ENCODE measurements at regions not wholly inside any gene's neighbourhood (a gene's known extent, or its start where the extent isn't known, plus 50 kb on each side); places are given as distances from the start of the nearest gene placed in this dataset.

GRCh38 chr5:51646482-51646881, 263.2 kb downstream of the ISL1 start:
- Histone ChIP-seq H3K9me3 (ENCODE audit: control insufficient read depth in 5 of 5, low read length in 5 of 5) (no peaks in the 10 kb centered on the region), H3K4me1 (ENCODE audit: control insufficient read depth in 5 of 5, insufficient read depth in 5 of 5, low read length in 5 of 5) (no peaks in the 10 kb centered on the region), H3K27me3 (ENCODE audit: control insufficient read depth in 5 of 5, insufficient read depth in 4 of 5, low read length in 5 of 5) (no peaks in the 10 kb centered on the region), H3K4me3 (ENCODE audit: low read depth in 1 of 5, low read length in 5 of 5) (no peak overlapping the region), H3K27ac (ENCODE audit: low read depth, low read length) (no peak overlapping the region), H3K36me3 (ENCODE audit: control insufficient read depth in 5 of 5, insufficient read depth in 5 of 5, low read length in 5 of 5) (no peaks in the 10 kb centered on the region), H3K9ac (ENCODE audit: low read length in 5 of 5) (no peak overlapping the region)

DNA sequence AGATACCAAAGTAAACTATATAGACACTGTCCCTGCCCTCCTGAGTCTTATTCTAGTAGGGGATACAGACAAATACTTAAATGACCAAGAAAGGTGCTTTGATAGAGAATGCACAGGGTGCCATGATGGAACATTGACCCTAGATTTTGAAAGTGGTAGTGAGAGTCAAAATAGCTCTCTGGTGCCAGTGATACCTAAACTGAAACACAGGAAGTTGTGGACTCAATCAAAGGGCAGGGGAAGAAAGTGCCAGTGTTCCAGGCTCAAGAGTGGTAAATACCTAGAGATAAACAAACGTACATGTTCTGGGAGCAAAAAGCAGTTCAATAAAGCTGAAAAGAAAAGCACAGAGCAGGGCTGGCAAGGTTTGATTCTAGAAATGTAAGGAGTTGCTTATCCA, 267.6 kb downstream of the ISL1 start:
- H3K9ac ChIP-seq (ENCODE audit: low read length in 5 of 5), result no peak overlapping the region
- H3K9me3 ChIP-seq (ENCODE audit: control insufficient read depth in 5 of 5, low read length in 5 of 5), result no peaks in the 10 kb centered on the region
- no peaks in the 10 kb centered on the region for H3K36me3 ChIP-seq (ENCODE audit: control insufficient read depth in 5 of 5, insufficient read depth in 5 of 5, low read length in 5 of 5)
- no peak overlapping the region for H3K4me3 ChIP-seq (ENCODE audit: low read depth in 1 of 5, low read length in 5 of 5)
- no peak overlapping the region for H3K27ac ChIP-seq (ENCODE audit: low read depth, low read length)
- H3K27me3 ChIP-seq (ENCODE audit: control insufficient read depth in 5 of 5, insufficient read depth in 4 of 5, low read length in 5 of 5), result no peaks in the 10 kb centered on the region
- H3K4me1 ChIP-seq (ENCODE audit: control insufficient read depth in 5 of 5, insufficient read depth in 5 of 5, low read length in 5 of 5), result no peaks in the 10 kb centered on the region

DNA sequence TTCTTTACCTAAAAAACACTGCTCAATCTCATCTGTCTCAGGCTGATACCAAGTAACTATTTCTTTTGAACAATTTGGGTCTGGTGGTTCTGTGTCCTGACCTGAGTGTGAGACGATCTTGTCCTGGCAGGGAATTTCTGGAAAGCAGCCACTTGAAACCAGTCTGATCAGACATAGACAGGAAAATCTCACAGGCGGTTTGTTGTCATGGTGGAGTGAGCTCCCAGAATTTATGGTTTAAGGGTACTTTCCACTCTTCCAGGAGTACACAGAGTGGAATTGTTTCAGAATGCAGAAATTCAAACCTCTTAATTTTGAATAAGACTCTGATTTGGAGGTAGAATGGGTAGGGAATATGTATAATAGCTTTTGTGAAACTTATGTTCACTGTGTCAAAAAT, 268.2 kb downstream of the ISL1 start:
- H3K36me3 ChIP-seq (ENCODE audit: control insufficient read depth in 5 of 5, insufficient read depth in 5 of 5, low read length in 5 of 5), result no peaks in the 10 kb centered on the region
- H3K27ac ChIP-seq (ENCODE audit: low read depth, low read length), result no peak overlapping the region
- H3K9ac ChIP-seq (ENCODE audit: low read length in 5 of 5), result no peak overlapping the region
- H3K27me3 ChIP-seq (ENCODE audit: control insufficient read depth in 5 of 5, insufficient read depth in 4 of 5, low read length in 5 of 5), result no peaks in the 10 kb centered on the region
- no peaks in the 10 kb centered on the region for H3K4me1 ChIP-seq (ENCODE audit: control insufficient read depth in 5 of 5, insufficient read depth in 5 of 5, low read length in 5 of 5)
- no peaks in the 10 kb centered on the region for H3K9me3 ChIP-seq (ENCODE audit: control insufficient read depth in 5 of 5, low read length in 5 of 5)
- no peak overlapping the region for H3K4me3 ChIP-seq (ENCODE audit: low read depth in 1 of 5, low read length in 5 of 5)

DNA sequence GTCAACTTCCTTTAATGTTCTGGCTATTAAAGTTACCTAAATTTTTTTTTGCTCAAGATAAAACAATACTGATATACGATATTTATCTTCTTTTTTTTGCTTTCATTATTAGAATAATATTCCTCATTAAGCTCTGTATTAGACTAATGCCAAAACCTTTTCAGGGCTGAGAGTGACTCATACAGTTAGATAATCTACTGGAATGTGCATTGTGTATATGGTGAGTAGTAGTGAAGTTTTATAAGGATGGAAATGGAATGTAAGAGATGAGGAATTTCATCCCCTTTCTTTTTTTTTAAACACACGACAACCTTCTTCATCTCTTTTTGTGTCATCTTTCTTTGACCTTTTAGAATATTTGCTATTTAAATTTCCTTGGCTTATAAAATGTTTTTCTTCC, 268.6 kb downstream of the ISL1 start:
- H3K4me1 ChIP-seq (ENCODE audit: control insufficient read depth in 5 of 5, insufficient read depth in 5 of 5, low read length in 5 of 5), result no peaks in the 10 kb centered on the region

DNA sequence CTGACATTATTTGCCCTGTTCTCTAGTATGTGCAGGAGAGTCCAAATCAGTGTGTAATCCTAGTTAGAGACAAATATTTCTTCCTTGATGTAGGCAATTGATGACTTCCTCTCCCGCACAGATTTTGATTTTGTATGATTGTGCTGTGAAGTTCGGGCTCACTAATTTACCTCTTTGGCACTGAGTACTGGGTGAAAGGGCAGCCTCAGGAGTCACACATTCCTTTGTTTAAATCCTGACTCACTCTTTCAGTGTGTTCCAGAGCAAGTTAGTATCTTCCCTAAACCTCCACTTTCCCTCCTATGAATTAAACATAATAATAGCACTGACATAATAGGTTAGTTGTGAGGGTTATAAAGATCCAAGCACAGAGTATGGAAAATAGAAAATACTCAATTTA, 269.7 kb downstream of the ISL1 start:
- H3K9ac ChIP-seq (ENCODE audit: low read length in 5 of 5), result no peak overlapping the region
- no peak overlapping the region for H3K27ac ChIP-seq (ENCODE audit: low read depth, low read length)
- H3K4me3 ChIP-seq (ENCODE audit: low read depth in 1 of 5, low read length in 5 of 5), result no peak overlapping the region
- H3K36me3 ChIP-seq (ENCODE audit: control insufficient read depth in 5 of 5, insufficient read depth in 5 of 5, low read length in 5 of 5), result no peaks in the 10 kb centered on the region
- no peaks in the 10 kb centered on the region for H3K9me3 ChIP-seq (ENCODE audit: control insufficient read depth in 5 of 5, low read length in 5 of 5)
- peaks cover 0 to 5% (median 0%) of the 10 kb centered on the region in 5 donors for H3K4me1 ChIP-seq (ENCODE audit: control insufficient read depth in 5 of 5, insufficient read depth in 5 of 5, low read length in 5 of 5)
- no peaks in the 10 kb centered on the region for H3K27me3 ChIP-seq (ENCODE audit: control insufficient read depth in 5 of 5, insufficient read depth in 4 of 5, low read length in 5 of 5)

More for the DNA sequence above, 268.6 kb downstream of the ISL1 start:
- Histone ChIP-seq H3K27me3 (ENCODE audit: control insufficient read depth in 5 of 5, insufficient read depth in 4 of 5, low read length in 5 of 5) (no peaks in the 10 kb centered on the region), H3K27ac (ENCODE audit: low read depth, low read length) (no peak overlapping the region), H3K36me3 (ENCODE audit: control insufficient read depth in 5 of 5, insufficient read depth in 5 of 5, low read length in 5 of 5) (no peaks in the 10 kb centered on the region), H3K9me3 (ENCODE audit: control insufficient read depth in 5 of 5, low read length in 5 of 5) (no peaks in the 10 kb centered on the region), H3K9ac (ENCODE audit: low read length in 5 of 5) (no peak overlapping the region), H3K4me3 (ENCODE audit: low read depth in 1 of 5, low read length in 5 of 5) (no peak overlapping the region)

- no peak overlapping the region for H3K4me3 ChIP-seq (ENCODE audit: low read depth in 1 of 5, low read length in 5 of 5)
Measured at GRCh38 chr5:51657340-51658240, 274.3 kb downstream of the ISL1 start.

DNA sequence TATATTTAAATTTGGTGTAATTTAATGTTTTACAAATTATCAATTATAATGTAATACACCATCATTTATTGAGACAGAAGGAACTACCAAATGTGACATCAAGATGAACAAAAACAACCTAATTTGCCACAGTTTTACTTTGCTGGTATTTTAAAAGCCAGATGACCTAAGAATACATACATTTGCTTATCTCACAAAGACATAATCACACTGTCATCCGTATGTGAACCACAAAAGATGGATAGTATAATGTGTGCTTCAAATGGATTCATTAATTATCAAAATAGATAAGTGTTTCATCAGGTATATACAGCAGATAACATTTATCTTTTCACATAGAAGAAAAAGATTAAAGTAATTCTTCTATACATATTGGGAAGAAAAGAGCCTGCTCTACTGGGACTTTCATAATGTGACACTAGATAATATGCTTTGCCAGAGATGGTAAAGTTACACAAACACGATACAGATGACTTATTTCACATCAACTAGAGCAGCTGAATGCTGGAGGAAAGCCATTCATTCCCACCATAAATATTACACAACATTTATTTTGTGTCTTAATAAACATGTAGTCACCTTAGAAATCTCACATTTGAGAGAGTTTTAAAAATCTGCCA, 278.5 kb downstream of the ISL1 start:
- Histone ChIP-seq H3K27ac (ENCODE audit: low read depth, low read length) (no peak overlapping the region), H3K36me3 (ENCODE audit: control insufficient read depth in 5 of 5, insufficient read depth in 5 of 5, low read length in 5 of 5) (no peaks in the 10 kb centered on the region), H3K4me1 (ENCODE audit: control insufficient read depth in 5 of 5, insufficient read depth in 5 of 5, low read length in 5 of 5) (peaks cover 0 to 11% (median 0%) of the 10 kb centered on the region in 5 donors), H3K27me3 (ENCODE audit: control insufficient read depth in 5 of 5, insufficient read depth in 4 of 5, low read length in 5 of 5) (no peaks in the 10 kb centered on the region), H3K9ac (ENCODE audit: low read length in 5 of 5) (no peak overlapping the region), H3K9me3 (ENCODE audit: control insufficient read depth in 5 of 5, low read length in 5 of 5) (no peaks in the 10 kb centered on the region), H3K4me3 (ENCODE audit: low read depth in 1 of 5, low read length in 5 of 5) (no peak overlapping the region)

More at GRCh38 chr5:51657340-51658240, 274.3 kb downstream of the ISL1 start:
- no peaks in the 10 kb centered on the region for H3K27me3 ChIP-seq (ENCODE audit: control insufficient read depth in 5 of 5, insufficient read depth in 4 of 5, low read length in 5 of 5)
- H3K27ac ChIP-seq (ENCODE audit: low read depth, low read length), result no peak overlapping the region
- H3K4me1 ChIP-seq (ENCODE audit: control insufficient read depth in 5 of 5, insufficient read depth in 5 of 5, low read length in 5 of 5), result peaks cover 0 to 11% (median 0%) of the 10 kb centered on the region in 5 donors
- H3K36me3 ChIP-seq (ENCODE audit: control insufficient read depth in 5 of 5, insufficient read depth in 5 of 5, low read length in 5 of 5), result no peaks in the 10 kb centered on the region
- no peak overlapping the region for H3K9ac ChIP-seq (ENCODE audit: low read length in 5 of 5)
- H3K9me3 ChIP-seq (ENCODE audit: control insufficient read depth in 5 of 5, low read length in 5 of 5), result no peaks in the 10 kb centered on the region

DNA sequence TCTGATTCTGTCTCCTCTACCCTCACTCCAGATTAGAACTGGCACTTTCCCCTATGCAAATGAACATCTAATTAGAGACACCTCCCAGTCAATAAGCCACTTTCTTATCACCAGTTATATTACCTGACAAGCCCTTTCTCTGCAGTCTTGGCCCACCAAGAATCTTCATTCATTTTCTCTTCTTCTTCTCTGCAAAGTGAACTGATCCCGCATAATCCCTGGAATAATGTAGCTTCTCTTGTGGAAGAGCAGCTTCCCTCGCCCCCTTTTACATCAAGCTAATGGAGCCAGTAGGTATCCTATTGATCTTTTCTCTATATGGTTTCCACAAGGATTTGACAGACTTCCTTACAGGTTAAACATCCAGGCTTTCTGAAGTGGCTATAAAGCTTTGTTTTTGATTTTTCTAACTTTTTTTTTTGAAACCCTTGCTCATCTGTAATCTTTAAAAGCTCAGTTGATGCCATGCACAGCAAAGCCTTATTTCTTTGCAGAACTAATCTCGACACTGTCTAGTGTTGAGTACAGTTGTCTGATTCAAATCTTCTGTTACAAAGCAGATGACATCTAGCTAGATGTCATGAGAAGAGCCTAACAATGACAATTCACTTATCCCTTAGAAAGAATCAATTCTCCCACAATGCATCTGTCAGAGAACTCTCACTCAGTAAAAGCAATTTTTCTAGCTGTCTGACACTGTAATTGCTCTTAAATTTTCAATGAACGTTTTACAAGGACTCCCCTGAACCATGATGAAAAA, 281.4 kb downstream of the ISL1 start:
- peaks cover 0 to 2% (median 0%) of the 10 kb centered on the region in 5 donors for H3K4me1 ChIP-seq (ENCODE audit: control insufficient read depth in 5 of 5, insufficient read depth in 5 of 5, low read length in 5 of 5)
- H3K4me3 ChIP-seq (ENCODE audit: low read depth in 1 of 5, low read length in 5 of 5), result no peak overlapping the region
- H3K36me3 ChIP-seq (ENCODE audit: control insufficient read depth in 5 of 5, insufficient read depth in 5 of 5, low read length in 5 of 5), result no peaks in the 10 kb centered on the region
- H3K9me3 ChIP-seq (ENCODE audit: control insufficient read depth in 5 of 5, low read length in 5 of 5), result no peaks in the 10 kb centered on the region
- H3K27ac ChIP-seq (ENCODE audit: low read depth, low read length), result no peak overlapping the region
- no peak overlapping the region for H3K9ac ChIP-seq (ENCODE audit: low read length in 5 of 5)
- no peaks in the 10 kb centered on the region for H3K27me3 ChIP-seq (ENCODE audit: control insufficient read depth in 5 of 5, insufficient read depth in 4 of 5, low read length in 5 of 5)

GRCh38 chr5:51665251-51665593, 282.0 kb downstream of the ISL1 start:
- H3K4me3 ChIP-seq (ENCODE audit: low read depth in 1 of 5, low read length in 5 of 5), result no peak overlapping the region
- no peaks in the 10 kb centered on the region for H3K27me3 ChIP-seq (ENCODE audit: control insufficient read depth in 5 of 5, insufficient read depth in 4 of 5, low read length in 5 of 5)
- no peak overlapping the region for H3K9ac ChIP-seq (ENCODE audit: low read length in 5 of 5)
- H3K4me1 ChIP-seq (ENCODE audit: control insufficient read depth in 5 of 5, insufficient read depth in 5 of 5, low read length in 5 of 5), result peaks cover 0 to 2% (median 0%) of the 10 kb centered on the region in 5 donors
- no peaks in the 10 kb centered on the region for H3K36me3 ChIP-seq (ENCODE audit: control insufficient read depth in 5 of 5, insufficient read depth in 5 of 5, low read length in 5 of 5)
- H3K9me3 ChIP-seq (ENCODE audit: control insufficient read depth in 5 of 5, low read length in 5 of 5), result no peaks in the 10 kb centered on the region
- no peak overlapping the region for H3K27ac ChIP-seq (ENCODE audit: low read depth, low read length)

- Histone ChIP-seq H3K27me3 (ENCODE audit: control insufficient read depth in 5 of 5, insufficient read depth in 4 of 5, low read length in 5 of 5) (no peaks in the 10 kb centered on the region), H3K27ac (ENCODE audit: low read depth, low read length) (no peak overlapping the region), H3K4me3 (ENCODE audit: low read depth in 1 of 5, low read length in 5 of 5) (no peak overlapping the region), H3K36me3 (ENCODE audit: control insufficient read depth in 5 of 5, insufficient read depth in 5 of 5, low read length in 5 of 5) (no peaks in the 10 kb centered on the region), H3K4me1 (ENCODE audit: control insufficient read depth in 5 of 5, insufficient read depth in 5 of 5, low read length in 5 of 5) (no peaks in the 10 kb centered on the region), H3K9me3 (ENCODE audit: control insufficient read depth in 5 of 5, low read length in 5 of 5) (peaks cover 0 to 3% (median 0%) of the 10 kb centered on the region in 5 donors), H3K9ac (ENCODE audit: low read length in 5 of 5) (no peak overlapping the region)
Measured at GRCh38 chr5:51669095-51669494, 285.8 kb downstream of the ISL1 start.
